Rectal smooth muscle tissue (tissue), 1 donor: ENCODE measurements at regions not wholly inside any gene's neighbourhood (a gene's known extent, or its start where the extent isn't known, plus 50 kb on each side); places are given as distances from the start of the nearest gene placed in this dataset.

Experiments used
- H3K27ac ChIP-seq: one replicate; pipeline ENCODE4 v1.7.0; 2013; ENCODE audit warnings: low read depth, low read length, inconsistent platforms
- H3K27me3 ChIP-seq: one replicate; pipeline ENCODE4 v1.7.0; 2013; ENCODE audit warnings: low read length; ENCODE audit not compliant: control insufficient read depth, insufficient read depth
- H3K36me3 ChIP-seq: one replicate; pipeline ENCODE4 v1.7.0; 2013; ENCODE audit warnings: low read length; ENCODE audit not compliant: control insufficient read depth, insufficient read depth
- H3K4me1 ChIP-seq: one replicate; pipeline ENCODE4 v1.7.0; 2013; ENCODE audit warnings: low read length; ENCODE audit not compliant: control insufficient read depth, insufficient read depth
- H3K4me3 ChIP-seq: one replicate; pipeline ENCODE4 v1.7.0; 2013; ENCODE audit warnings: low read length
- H3K9ac ChIP-seq: one replicate; pipeline ENCODE4 v1.7.0; 2013; ENCODE audit warnings: low read length

DNA sequence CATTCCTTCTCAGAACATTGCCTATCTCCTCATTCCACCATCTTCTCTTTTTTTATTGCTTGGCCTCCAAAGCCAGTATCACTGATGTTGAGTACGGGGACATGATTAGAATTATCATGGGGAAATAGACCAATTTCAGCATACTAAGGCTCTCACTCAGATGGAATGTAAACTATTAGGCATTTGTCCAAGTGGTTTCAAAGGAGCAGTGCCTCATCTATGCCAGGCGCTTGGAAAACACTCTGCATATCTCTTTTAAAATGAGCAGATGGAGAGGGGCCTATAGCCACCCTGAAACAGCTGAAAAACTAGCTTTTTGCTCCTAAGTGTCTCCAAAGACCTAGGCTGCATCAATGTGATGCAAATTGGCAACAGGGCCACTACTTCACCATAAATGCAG, 150.8 kb upstream of the DIPK2B start:
- Histone ChIP-seq H3K36me3 (no peaks in the 10 kb centered on the region), H3K27ac (no peak overlapping the region), H3K4me1 (no peaks in the 10 kb centered on the region), H3K27me3 (no peaks in the 10 kb centered on the region), H3K4me3 (no peak overlapping the region), H3K9ac (no peak overlapping the region)

DNA sequence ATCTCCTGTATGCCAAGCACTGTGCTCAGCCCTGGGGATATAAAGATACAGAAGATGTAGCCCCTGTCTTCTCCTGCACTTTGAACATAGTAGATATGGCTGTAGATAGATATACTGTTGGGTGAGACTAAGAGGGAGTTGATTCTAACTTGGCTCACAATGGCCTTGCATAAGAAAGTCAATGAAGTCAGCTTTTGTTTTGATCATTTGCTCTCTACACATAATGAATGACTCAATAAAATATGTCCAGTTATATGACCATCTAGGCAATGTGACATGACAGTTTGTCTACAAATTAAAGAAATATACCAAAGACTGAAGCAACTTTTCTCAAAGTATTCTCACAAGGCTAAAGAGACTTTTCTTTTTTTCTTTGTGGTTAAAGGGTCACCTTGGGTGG, 147.6 kb upstream of the DIPK2B start:
- H3K9ac ChIP-seq = no peak overlapping the region
- H3K36me3 ChIP-seq = no peaks in the 10 kb centered on the region
- no peak overlapping the region for H3K27ac ChIP-seq
- no peaks in the 10 kb centered on the region for H3K4me1 ChIP-seq
- no peak overlapping the region for H3K4me3 ChIP-seq
- H3K27me3 ChIP-seq = no peaks in the 10 kb centered on the region

DNA sequence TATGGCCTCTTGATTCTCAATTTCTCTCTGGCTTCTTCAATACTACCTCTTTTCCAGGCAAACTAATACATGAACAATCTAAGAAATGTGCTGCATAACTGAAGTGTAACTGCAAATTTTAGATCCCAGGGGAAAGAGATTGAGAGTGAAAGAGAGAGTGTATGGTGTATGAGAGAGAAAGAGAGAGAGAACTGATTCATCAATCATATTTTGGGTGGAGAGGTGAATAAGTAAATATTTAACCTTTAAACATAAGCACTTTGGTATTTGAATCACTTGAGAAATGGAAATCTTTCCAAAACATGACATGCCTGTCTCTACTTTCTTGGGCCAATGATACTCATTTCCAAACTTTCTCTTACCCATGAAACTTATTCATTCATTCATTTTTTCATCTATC, 147.2 kb upstream of the DIPK2B start:
- Histone ChIP-seq H3K4me1 (no peaks in the 10 kb centered on the region), H3K4me3 (no peak overlapping the region), H3K27me3 (no peaks in the 10 kb centered on the region), H3K36me3 (no peaks in the 10 kb centered on the region), H3K9ac (no peak overlapping the region), H3K27ac (no peak overlapping the region)

- no peak overlapping the region for H3K9ac ChIP-seq
- H3K4me3 ChIP-seq = no peak overlapping the region
- no peaks in the 10 kb centered on the region for H3K36me3 ChIP-seq
- H3K27ac ChIP-seq = no peak overlapping the region
- H3K27me3 ChIP-seq = no peaks in the 10 kb centered on the region
- no peaks in the 10 kb centered on the region for H3K4me1 ChIP-seq
Observed at GRCh38 chrX:45344594-45344993, 143.9 kb upstream of the DIPK2B start.

GRCh38 chrX:45329217-45329616, 128.5 kb upstream of the DIPK2B start:
- no peaks in the 10 kb centered on the region for H3K4me1 ChIP-seq
- no peaks in the 10 kb centered on the region for H3K27me3 ChIP-seq
- H3K27ac ChIP-seq = no peak overlapping the region
- no peak overlapping the region for H3K9ac ChIP-seq
- H3K36me3 ChIP-seq = no peaks in the 10 kb centered on the region
- H3K4me3 ChIP-seq = no peak overlapping the region

GRCh38 chrX:45324941-45325340, 124.3 kb upstream of the DIPK2B start:
- Histone ChIP-seq H3K27ac (no peak overlapping the region), H3K4me3 (no peak overlapping the region), H3K4me1 (no peaks in the 10 kb centered on the region), H3K9ac (no peak overlapping the region), H3K27me3 (no peaks in the 10 kb centered on the region), H3K36me3 (no peaks in the 10 kb centered on the region)

DNA sequence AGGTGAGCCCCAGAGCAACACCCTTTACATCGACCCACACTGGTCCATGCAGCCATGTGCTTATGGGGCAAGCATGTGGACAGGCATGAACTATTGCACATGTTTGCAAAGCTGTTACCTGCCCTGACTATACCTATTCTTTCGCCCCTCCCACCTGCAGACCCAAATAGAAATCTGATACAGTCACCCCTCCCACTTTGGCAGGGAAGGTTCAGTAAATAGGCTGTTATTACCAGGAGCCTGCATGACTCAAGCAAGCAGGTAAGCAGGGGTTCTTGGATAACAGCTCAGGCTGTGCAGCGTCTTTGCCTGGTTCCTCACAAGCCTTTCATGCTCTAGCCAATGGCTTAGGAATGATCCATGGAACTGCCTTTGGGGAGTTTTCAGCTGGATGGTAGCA, 122.7 kb upstream of the DIPK2B start:
- Histone ChIP-seq H3K27ac (no peak overlapping the region), H3K4me3 (no peak overlapping the region), H3K27me3 (no peaks in the 10 kb centered on the region), H3K36me3 (no peaks in the 10 kb centered on the region), H3K9ac (no peak overlapping the region), H3K4me1 (no peaks in the 10 kb centered on the region)

DNA sequence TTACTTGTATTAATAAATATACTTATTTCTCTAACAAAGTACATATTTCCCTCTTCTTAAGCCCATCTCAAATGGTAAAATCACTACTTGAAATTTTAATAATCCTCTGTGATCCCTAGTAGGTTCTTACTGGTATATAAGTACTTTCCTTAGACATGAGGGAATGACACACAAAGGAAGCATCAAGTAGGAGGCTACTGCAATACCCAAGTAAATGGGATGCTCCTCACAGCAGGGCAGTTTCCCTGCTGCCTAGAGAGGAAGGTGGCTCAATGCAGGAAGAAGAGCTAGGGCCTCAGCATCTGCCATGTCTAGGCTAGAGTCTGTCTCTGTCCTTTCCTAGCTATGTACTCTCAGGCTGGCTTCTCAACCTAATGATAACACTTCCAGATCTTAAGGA, 122.1 kb upstream of the DIPK2B start:
- H3K36me3 ChIP-seq = no peaks in the 10 kb centered on the region
- no peak overlapping the region for H3K4me3 ChIP-seq
- H3K27me3 ChIP-seq = no peaks in the 10 kb centered on the region
- no peak overlapping the region for H3K27ac ChIP-seq
- no peak overlapping the region for H3K9ac ChIP-seq
- H3K4me1 ChIP-seq = no peaks in the 10 kb centered on the region

DNA sequence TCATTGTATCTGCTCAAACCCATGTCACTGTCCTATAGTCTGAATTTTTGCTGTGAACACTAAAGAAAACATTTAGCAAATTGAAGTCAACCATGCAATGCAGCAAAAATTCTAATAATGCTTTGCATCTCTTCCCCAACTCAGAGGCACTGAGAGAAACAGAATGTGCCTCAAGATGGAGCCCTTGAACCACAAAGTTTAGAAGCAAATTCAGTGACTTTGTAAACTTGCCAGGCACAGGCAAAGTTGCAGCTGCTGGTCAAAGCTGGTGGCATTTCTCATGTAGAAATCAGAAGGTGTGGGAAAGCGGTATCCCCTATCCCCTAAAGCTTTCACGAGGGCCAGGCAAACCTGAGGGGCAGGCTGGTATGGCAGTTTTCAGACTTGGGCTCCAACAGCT, 121.7 kb upstream of the DIPK2B start:
- no peak overlapping the region for H3K27ac ChIP-seq
- no peak overlapping the region for H3K9ac ChIP-seq
- no peaks in the 10 kb centered on the region for H3K4me1 ChIP-seq
- no peak overlapping the region for H3K4me3 ChIP-seq
- H3K36me3 ChIP-seq = no peaks in the 10 kb centered on the region
- no peaks in the 10 kb centered on the region for H3K27me3 ChIP-seq

DNA sequence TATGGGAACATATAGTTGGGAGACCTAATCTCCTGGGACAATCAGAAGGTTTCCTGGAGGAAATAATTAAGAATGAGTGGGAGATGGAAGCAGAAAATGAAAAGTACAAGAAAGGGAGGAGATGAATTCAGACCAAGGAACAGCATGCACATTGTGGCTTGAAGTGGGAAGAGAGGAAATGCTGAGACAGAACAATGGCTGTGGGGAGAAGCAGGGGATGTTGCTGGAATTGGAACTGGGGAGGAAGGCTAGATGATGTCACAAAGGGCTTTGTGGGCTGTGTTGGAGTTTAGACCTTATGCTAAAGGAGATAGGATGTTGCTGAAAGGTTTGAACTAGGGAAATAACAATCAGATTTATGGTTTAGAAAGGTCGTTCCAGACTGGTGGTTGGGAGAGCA, 119.5 kb upstream of the DIPK2B start:
- Histone ChIP-seq H3K4me3 (no peak overlapping the region), H3K27me3 (no peaks in the 10 kb centered on the region), H3K36me3 (no peaks in the 10 kb centered on the region), H3K4me1 (no peaks in the 10 kb centered on the region), H3K9ac (no peak overlapping the region), H3K27ac (no peak overlapping the region)

DNA sequence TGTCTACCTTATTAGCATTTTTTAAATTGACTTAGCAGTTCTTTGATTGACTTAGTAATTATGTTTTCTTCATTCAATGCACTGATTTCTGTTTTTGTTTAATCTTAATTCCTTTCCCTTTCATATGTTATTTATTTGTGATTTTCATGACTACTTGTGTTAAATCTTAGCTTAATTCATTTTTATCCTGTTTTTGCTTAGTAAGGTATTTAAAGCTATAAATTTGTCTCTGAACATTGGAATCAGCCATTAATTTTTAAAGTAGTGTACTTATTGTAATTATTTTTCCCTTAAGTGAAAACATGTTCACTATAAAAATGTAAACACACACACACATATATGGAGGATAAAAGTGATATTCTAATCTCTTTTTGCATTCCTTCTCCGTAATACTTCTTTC, 109.1 kb upstream of the DIPK2B start:
- Histone ChIP-seq H3K4me1 (no peaks in the 10 kb centered on the region), H3K27ac (no peak overlapping the region), H3K36me3 (no peaks in the 10 kb centered on the region), H3K27me3 (no peaks in the 10 kb centered on the region), H3K9ac (no peak overlapping the region), H3K4me3 (no peak overlapping the region)

DNA sequence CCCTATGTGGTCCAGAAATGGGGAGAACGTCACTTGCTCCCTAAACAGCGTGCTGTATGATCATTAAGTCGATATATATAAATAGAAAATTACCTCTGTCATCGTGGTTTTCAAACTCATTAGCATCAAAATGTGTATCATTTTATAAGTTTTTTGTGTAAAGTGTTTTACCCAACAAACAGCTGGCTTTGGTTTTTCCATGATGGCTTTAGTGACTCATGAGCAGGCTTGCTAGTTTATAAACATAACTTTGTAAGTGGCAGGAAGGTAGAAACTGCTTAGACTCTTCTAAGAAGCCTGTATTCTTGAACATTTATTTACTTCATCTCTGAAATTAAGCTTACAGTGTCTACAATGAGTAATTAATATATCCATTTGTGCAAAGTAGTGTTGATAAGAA, 108.4 kb upstream of the DIPK2B start:
- Histone ChIP-seq H3K9ac (no peak overlapping the region), H3K27me3 (no peaks in the 10 kb centered on the region), H3K4me3 (no peak overlapping the region), H3K27ac (no peak overlapping the region), H3K4me1 (no peaks in the 10 kb centered on the region), H3K36me3 (no peaks in the 10 kb centered on the region)

DNA sequence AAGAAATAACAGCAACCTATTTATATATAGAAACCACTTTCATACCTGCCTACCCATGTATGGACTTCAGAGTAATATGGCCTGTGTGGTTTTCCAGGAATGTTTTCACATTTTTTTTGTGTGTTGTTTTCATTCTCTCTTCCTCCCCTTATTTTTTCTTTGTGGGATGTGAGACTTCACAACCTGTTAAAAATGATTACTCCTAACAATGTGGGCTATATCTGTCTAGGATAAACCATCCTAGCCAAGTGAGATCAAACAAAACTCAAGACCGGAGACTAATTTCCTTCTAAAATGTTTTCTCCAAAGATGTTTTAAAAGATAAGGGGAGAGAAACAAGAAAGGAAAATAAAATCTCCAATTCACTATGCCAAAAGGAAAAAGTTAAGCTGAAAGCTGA, 106.1 kb upstream of the DIPK2B start:
- H3K4me1 ChIP-seq = no peaks in the 10 kb centered on the region
- H3K27ac ChIP-seq = no peak overlapping the region
- no peak overlapping the region for H3K4me3 ChIP-seq
- no peak overlapping the region for H3K9ac ChIP-seq
- no peaks in the 10 kb centered on the region for H3K27me3 ChIP-seq
- H3K36me3 ChIP-seq = no peaks in the 10 kb centered on the region

DNA sequence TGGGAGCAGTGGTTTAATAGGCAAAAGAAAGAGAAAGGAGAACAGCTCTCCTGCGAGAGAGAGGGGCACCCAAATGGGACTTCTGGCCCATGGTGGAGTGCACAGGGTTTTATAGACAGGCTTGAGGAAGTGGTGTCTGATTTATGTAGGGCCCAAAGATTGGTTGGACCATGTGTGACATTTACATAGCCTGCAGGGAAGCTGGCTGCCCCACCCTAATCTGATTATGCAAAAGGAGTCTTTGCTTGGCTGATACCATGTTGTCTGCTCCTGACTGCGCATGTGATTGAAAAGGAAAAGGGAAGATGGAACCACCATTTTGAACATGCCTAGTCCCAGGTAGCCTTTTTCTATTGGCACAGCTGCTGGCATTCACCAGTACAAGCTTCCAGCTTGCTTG, 100.0 kb upstream of the DIPK2B start:
- peaks cover 3% of the 10 kb centered on the region for H3K27me3 ChIP-seq
- H3K4me3 ChIP-seq = no peak overlapping the region
- no peaks in the 10 kb centered on the region for H3K36me3 ChIP-seq

More for the DNA sequence above, 100.0 kb upstream of the DIPK2B start:
- Histone ChIP-seq H3K27ac (no peak overlapping the region), H3K9ac (no peak overlapping the region), H3K4me1 (no peaks in the 10 kb centered on the region)
